ENCODE measurements at regions not wholly inside any gene's neighbourhood (a gene's known extent, or its start where the extent isn't known, plus 50 kb on each side); places are given as distances from the start of the nearest gene placed in this dataset.
A peak's percentile ranks its signal among the peaks of the same experiment; 100 is the strongest.

DNA sequence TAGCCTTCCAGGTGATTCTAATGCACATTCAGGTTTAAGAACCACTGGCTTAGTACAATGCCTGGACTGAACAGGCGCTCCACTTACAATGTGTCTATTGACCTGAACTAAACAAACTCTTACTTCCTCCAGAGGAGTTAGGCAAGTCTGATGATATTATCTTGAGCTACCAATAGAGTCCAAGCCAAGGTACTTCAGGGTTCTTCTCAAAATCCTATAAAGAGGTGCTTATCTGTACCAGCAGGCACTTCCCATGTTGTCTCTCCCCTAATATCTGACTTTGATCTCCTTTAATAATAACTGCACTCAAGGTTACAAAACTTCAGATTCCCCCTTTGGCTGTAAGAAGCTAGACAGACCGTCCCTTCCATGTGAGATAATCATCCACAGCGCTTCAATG, 157.0 kb upstream of the SVIL start:
- TF ChIP-seq, protein P1, sequence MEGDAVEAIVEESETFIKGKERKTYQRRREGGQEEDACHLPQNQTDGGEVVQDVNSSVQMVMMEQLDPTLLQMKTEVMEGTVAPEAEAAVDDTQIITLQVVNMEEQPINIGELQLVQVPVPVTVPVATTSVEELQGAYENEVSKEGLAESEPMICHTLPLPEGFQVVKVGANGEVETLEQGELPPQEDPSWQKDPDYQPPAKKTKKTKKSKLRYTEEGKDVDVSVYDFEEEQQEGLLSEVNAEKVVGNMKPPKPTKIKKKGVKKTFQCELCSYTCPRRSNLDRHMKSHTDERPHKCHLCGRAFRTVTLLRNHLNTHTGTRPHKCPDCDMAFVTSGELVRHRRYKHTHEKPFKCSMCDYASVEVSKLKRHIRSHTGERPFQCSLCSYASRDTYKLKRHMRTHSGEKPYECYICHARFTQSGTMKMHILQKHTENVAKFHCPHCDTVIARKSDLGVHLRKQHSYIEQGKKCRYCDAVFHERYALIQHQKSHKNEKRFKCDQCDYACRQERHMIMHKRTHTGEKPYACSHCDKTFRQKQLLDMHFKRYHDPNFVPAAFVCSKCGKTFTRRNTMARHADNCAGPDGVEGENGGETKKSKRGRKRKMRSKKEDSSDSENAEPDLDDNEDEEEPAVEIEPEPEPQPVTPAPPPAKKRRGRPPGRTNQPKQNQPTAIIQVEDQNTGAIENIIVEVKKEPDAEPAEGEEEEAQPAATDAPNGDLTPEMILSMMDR (IDR thresholded peaks at IDR 0.05; ENCODE audit: low read length, missing control alignments), result no peak
- no peak for DNase-seq (ENCODE audit: low read depth)
- H3K4me3 ChIP-seq (replicated peaks; ENCODE audit: low read depth, low read length), result no peak overlapping the region

DNA sequence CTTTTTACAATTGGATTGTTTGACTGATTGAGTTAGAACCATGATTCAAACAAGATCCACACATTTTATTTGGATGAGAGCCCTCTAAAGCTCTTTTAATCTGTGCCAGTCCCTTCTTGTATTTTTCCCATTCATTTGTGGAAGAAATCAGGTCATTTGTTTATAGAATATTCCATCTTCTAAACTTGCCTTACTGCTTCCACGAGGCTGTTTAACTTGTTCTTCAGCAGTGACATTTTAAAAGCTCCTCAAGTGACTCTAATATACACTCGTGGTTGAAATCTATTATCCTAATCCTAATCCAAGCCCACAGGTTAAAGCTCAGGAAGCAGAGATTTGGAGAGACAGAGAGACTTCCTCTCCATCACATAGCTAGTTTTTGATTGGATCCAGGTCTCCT, 155.4 kb upstream of the SVIL start:
- no peak for DNase-seq (ENCODE audit: low read depth)
- TF ChIP-seq, protein P1 (IDR thresholded peaks at IDR 0.05; ENCODE audit: low read length, missing control alignments), result no peak
- no peak overlapping the region for H3K4me3 ChIP-seq (replicated peaks; ENCODE audit: low read depth, low read length)

DNA sequence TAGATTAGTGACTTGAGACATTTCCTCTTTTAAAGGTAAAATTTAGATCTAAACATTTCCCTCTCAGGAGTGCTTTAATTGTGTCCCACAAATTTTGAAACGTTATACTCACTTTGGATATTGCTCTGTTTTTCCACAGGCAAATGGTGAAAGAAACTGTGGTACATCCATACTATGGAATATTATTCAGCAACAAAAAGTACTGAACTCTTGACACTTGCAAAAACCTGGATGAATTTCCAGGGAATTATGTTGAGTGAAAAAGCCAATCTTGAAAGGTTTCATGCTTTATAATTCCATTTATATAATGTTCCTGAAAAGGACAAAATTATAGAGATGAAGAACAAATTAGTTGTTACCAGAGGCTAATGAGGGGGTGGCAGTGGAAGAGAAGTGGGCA, 153.3 kb upstream of the SVIL start:
- H3K4me3 ChIP-seq (replicated peaks; ENCODE audit: low read depth, low read length), result no peak overlapping the region
- TF ChIP-seq, protein P1 (IDR thresholded peaks at IDR 0.05; ENCODE audit: low read length, missing control alignments), result no peak
- no peak for DNase-seq (ENCODE audit: low read depth)

DNA sequence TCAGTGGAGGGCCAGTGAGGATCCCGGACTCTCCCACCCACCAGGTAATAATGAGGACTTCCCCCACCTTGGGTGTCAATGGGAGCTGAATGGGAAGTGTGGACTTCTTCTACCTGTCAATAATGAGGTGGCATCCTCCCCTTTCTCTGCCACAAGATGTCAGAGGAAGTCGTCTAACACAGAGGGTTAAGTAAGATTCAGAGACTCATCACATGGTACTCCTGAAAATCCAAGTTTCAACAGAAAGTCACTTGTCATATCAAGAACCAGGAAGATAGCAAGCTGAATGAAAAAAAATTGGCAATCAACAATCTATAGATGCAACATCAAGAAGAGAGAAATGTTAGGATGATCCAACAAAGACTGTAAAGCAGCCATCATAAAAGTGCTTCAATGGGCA, 150.9 kb upstream of the SVIL start:
- DNase-seq (ENCODE audit: low read depth), result no peak
- H3K4me3 ChIP-seq (replicated peaks; ENCODE audit: low read depth, low read length), result no peak overlapping the region
- TF ChIP-seq, protein P1 (IDR thresholded peaks at IDR 0.05; ENCODE audit: low read length, missing control alignments), result no peak

DNA sequence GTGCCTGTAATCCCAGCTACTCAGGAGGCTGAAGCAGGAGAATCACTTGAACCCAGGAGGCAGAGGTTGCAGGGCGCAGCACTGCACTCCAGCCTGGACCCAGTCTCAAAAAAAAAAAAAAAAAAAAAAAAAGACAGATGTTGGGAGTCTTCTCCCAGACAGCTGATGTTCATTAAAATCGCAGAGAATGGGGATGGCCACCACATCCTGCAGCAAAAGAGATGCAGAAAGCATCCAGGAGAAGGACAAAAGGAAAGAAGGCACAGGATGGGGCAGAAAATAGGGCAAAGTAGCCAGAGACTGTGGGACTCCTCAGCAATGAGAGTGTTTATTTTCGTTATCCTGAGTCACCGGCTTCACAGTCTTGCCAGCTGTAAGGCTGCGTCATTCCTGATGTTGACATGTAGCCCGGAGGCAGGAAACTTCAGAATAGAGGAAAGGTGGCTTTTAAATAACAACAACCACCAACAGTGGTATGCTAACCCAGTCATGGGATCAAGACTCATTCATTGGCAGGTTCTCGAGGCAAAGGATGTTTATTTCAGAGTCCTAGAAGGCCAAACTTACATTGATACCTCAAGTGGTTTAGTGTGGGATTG, 149.5 kb upstream of the SVIL start:
- peak; percentile 99 for DNase-seq (ENCODE audit: low read depth)
- TF ChIP-seq, protein P1 (IDR thresholded peaks at IDR 0.05; ENCODE audit: low read length, missing control alignments), result no peak

DNA sequence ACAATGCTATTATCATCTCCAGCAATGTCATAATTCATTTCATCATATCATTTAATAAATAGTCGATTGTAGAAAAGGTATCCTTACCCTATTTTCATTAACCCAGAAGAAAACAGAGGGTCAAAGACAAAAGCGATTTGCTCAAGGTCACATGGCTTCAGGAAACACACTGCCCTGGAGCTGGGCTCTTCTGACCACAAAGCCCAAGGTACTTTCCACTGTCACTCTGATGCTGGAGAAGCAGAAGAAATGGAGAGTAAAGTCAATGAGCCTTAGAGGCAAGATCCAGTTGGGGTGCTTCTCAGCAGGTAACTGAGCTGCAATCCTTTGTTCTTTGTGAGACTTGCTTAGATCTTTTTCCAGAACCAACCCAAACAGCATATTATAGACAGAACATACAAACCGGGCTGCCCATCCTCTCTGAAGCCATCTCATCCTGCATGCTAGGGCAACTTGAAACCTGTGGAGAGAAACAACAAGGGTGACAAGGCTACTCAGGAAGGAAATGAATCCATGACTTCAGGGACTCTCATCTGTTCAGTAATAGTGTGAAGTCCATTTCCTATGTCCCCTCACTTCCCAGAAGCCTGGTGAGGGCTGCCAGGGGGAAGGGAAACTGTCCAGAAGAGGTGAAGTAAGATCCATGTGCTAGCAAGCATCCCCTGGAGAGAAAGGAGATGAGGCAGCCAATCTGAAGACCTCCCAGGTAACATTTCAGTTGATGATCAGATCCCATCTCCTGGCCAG, 148.6 kb upstream of the SVIL start:
- TF ChIP-seq, protein P1 (IDR thresholded peaks at IDR 0.05; ENCODE audit: low read length, missing control alignments), result no peak
- H3K4me3 ChIP-seq (replicated peaks; ENCODE audit: low read depth, low read length), result no peak overlapping the region
- no peak for DNase-seq (ENCODE audit: low read depth)

More for the DNA sequence above, 149.5 kb upstream of the SVIL start:
- no peak overlapping the region for H3K4me3 ChIP-seq (replicated peaks; ENCODE audit: low read depth, low read length)

DNA sequence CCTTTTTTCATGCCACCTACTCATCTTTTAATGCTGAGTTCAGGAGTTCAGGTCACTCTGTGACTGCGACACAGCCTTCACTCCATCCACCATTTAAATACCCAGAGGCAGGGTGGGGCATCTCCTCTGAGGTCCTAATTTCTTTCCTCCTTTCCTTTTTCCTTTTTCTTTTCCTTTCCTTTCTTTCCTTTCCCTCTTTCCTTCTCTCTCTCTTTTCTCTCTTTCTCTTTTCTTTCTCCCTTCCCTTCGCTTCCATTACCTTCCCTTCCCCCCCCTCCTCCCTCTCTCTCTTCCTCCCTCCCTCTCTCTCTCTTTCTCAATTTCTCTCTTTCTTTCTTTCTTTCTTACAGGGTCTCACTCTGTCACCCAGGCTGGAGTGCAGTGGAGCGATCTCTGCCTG, 145.9 kb upstream of the SVIL start:
- no peak overlapping the region for H3K4me3 ChIP-seq (replicated peaks; ENCODE audit: low read depth, low read length)
- TF ChIP-seq, protein P1 (IDR thresholded peaks at IDR 0.05; ENCODE audit: low read length, missing control alignments), result no peak
- DNase-seq (ENCODE audit: low read depth), result no peak

Data from fibroblast of pulmonary artery (primary cell).